GM12873 (cell line): ENCODE measurements at regions not wholly inside any gene's neighbourhood (a gene's known extent, or its start where the extent isn't known, plus 50 kb on each side); places are given as distances from the start of the nearest gene placed in this dataset.

ENCODE experiments used
- TF ChIP-seq, protein P1 (sequence below): IDR thresholded peaks from 2 replicates; pipeline ENCODE4 v1.5.1; 2012; ENCODE audit warnings: low read depth, mild to moderate bottlenecking, moderate library complexity, low read length, control low read depth; ENCODE audit not compliant: insufficient read depth; ENCODE audit errors: missing control alignments

DNA sequence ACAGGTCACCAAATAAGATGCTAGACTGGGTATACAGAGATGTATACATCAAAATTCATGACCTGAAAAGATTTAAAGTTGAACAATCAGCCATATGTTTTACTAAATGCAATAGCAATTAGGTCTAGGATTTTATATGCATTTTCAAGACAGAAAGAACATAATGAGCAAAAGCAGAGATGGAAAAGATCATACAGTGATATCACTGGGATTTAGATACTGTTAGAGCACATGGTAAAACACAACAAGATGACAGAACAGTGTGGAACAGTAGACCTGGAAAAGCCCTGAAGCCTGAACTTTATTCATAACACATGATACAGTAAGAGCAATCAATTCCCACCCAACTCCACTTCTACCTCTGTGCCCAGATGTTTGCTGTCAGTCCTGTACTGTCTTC is 585.9 kb downstream of the PRR16 start:
- TF ChIP-seq, protein P1, sequence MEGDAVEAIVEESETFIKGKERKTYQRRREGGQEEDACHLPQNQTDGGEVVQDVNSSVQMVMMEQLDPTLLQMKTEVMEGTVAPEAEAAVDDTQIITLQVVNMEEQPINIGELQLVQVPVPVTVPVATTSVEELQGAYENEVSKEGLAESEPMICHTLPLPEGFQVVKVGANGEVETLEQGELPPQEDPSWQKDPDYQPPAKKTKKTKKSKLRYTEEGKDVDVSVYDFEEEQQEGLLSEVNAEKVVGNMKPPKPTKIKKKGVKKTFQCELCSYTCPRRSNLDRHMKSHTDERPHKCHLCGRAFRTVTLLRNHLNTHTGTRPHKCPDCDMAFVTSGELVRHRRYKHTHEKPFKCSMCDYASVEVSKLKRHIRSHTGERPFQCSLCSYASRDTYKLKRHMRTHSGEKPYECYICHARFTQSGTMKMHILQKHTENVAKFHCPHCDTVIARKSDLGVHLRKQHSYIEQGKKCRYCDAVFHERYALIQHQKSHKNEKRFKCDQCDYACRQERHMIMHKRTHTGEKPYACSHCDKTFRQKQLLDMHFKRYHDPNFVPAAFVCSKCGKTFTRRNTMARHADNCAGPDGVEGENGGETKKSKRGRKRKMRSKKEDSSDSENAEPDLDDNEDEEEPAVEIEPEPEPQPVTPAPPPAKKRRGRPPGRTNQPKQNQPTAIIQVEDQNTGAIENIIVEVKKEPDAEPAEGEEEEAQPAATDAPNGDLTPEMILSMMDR, result no peak

DNA sequence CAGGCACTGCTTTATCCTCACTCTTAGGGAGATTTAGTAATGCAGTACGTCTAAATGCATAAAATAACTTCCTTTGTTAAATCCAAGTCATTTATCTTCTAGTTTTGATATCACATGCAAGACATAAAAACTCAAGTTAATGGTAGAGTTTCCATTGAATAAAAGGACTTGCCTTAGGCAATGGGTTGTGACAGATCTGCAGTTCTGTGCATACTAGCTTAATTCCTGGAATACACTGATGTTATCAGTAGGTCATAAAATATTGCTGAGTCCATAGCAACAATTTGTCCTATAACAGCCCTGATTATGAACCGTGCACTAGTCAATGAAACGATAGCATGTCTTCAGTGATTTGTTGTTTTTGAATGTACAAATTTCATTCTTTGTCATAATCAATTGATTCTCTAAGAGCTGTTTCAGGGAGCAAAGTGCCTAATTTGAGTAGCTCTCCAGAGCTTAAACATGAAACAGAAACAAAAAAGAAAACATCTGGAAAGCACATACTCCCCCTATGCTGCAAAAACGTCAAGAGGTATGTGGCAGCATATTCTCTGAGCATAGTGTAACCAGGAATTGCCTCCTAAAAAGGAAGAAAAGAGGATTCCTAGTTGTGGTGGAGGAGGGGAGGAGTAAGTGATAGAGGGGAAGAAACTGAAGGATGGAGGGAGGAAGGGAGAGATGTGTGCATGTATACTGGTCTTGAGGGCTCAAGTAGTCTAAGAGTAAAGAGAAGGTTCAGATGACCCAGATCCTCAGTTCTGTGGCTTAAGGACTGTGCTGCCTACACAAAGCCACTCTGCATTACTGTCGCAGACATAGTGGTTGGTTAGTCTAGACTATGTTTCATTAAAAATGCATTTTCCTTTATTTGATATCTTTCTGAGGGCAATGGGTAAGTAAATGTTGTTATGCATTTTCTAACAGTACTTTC is 589.2 kb downstream of the PRR16 start:
- TF ChIP-seq, protein P1, result no peak

DNA sequence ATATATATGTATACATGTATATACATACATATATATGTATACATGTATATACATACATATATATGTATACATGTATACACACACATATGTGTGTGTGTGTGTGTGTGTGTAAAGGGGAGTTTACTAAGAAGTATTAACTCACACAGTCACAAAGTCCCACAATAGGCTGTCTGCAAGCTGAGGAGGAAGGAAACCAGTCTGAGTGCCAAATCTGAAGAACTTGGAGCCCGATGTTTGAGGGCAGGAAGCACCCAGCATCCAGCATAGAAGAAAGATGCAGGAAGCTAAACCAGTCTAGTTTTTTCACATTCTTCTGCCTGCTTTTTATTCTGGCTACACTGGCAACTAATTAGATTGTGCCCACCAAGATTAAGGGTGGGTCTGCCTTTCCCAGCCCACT is 591.5 kb downstream of the PRR16 start:
- TF ChIP-seq, protein P1, result no peak

DNA sequence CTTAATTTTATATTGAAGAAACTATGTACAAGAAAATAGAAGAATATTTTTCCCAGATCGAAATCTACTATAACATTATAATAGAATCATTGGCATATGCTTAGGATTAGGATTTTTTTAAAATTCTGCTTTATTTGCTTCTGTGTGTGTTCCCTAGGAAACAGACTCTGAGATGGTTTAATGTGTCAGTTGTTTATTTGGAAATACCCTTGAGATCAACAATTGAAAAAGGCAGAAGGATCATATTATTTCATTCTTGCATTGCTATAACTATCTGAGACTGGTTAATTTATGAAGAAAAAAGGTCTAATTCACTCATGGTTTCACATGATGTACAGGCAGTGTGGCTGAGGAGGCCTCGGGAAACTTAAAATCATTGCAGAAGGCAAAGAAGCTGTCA is 622.6 kb downstream of the PRR16 start:
- TF ChIP-seq, protein P1, result no peak

DNA sequence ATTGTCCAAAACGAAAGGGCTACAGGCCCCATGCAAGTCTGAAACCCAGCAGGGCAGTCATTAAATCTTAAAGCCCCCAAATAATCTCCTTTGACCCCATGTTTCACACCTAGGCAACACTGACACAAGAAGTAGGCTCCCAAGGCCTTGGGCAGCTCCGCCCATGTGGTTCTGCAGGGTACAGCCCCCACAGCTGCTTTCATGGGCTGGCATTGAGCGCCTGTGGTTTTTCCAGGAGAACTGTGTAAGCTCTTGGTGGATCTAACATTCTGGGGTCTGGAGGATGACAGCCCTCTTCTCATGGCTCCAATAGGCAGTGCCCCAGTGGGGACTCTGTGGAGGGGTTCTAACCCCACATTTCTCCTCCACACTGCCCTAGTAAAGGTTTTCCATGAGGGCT is 623.5 kb downstream of the PRR16 start:
- TF ChIP-seq, protein P1, result no peak

DNA sequence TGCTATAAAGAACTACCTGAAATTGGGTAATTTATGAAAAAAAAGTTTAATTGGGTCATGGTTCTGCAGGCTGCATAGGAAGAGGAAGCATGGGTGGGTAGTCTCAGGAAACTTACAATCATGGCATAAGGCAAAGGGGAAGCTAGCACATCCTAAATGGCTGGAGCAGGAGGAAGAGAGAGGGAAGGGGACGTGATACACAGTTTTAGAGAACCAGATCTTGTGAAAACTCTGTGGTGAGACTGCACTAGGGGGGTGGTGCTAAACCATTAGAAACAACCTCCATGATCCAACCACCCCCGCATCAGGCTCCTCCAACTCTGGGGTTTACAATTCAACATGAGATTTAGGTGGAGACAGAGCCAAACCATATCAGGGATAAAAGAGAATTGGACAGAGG is 624.2 kb downstream of the PRR16 start:
- TF ChIP-seq, protein P1, result no peak

DNA sequence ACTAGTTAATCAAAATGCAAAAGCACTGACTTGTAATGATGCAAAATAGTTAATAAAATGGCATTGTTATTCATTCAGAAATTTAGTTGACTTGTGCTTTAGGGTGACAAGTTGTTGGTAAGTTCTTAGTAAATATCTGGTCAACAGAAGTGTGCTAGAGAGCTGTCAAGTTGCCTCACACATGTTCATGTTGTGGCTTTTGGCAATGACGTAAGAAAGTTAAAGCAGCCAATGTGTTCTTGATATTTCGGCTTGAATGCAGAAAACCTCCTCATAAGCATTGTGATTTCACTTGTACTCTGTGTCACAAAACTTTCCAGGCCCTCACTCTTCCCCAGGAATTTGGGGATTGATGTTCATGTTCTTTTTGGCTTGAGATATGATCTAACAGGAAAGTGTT is 626.7 kb downstream of the PRR16 start:
- TF ChIP-seq, protein P1, result no peak
